ENCODE measurements at regions not wholly inside any gene's neighbourhood (a gene's known extent, or its start where the extent isn't known, plus 50 kb on each side); places are given as distances from the start of the nearest gene placed in this dataset.

- TF ChIP-seq CTCF (IDR thresholded peaks at IDR 0.05; ENCODE audit: control insufficient read depth, insufficient read depth, low read depth, low read length, missing control alignments) = no peak
- no peak for DNase-seq (ENCODE audit: low read depth)
Measured at GRCh38 chr7:132034748-132035416, 478.5 kb upstream of the PODXL start.

GRCh38 chr7:132030883-132031282 is 474.5 kb upstream of the PODXL start:
- TF ChIP-seq CTCF (IDR thresholded peaks at IDR 0.05; ENCODE audit: control insufficient read depth, insufficient read depth, low read depth, low read length, missing control alignments) = no peak
- no peak for DNase-seq (ENCODE audit: low read depth)
- H3K4me3 ChIP-seq (ENCODE audit: control insufficient read depth, low read depth, low read length) = no peak overlapping the region

More at GRCh38 chr7:132034748-132035416, 478.5 kb upstream of the PODXL start:
- H3K4me3 ChIP-seq (ENCODE audit: control insufficient read depth, low read depth, low read length) = no peak overlapping the region

- TF ChIP-seq CTCF (IDR thresholded peaks at IDR 0.05; ENCODE audit: control insufficient read depth, insufficient read depth, low read depth, low read length, missing control alignments) = no peak
- H3K4me3 ChIP-seq (ENCODE audit: control insufficient read depth, low read depth, low read length) = no peak overlapping the region
- DNase-seq (ENCODE audit: low read depth) = no peak
Measured at GRCh38 chr7:132030086-132030568, 473.7 kb upstream of the PODXL start.

GRCh38 chr7:132029369-132030085 is 473.1 kb upstream of the PODXL start:
- no peak for DNase-seq (ENCODE audit: low read depth)
- H3K4me3 ChIP-seq (ENCODE audit: control insufficient read depth, low read depth, low read length) = no peak overlapping the region
- TF ChIP-seq CTCF (IDR thresholded peaks at IDR 0.05; ENCODE audit: control insufficient read depth, insufficient read depth, low read depth, low read length, missing control alignments) = no peak

- no peak overlapping the region for H3K4me3 ChIP-seq (ENCODE audit: control insufficient read depth, low read depth, low read length)
- TF ChIP-seq CTCF (IDR thresholded peaks at IDR 0.05; ENCODE audit: control insufficient read depth, insufficient read depth, low read depth, low read length, missing control alignments) = no peak
- DNase-seq (ENCODE audit: low read depth) = no peak
Measured at GRCh38 chr7:132028144-132028920, 471.9 kb upstream of the PODXL start.

- no peak overlapping the region for H3K4me3 ChIP-seq (ENCODE audit: control insufficient read depth, low read depth, low read length)
- TF ChIP-seq CTCF (IDR thresholded peaks at IDR 0.05; ENCODE audit: control insufficient read depth, insufficient read depth, low read depth, low read length, missing control alignments) = no peak
- no peak for DNase-seq (ENCODE audit: low read depth)
Measured at GRCh38 chr7:132024290-132024689, 467.9 kb upstream of the PODXL start.

Measured in AG09309 (cell line).